SK-N-SH (cell line): ENCODE measurements at regions not wholly inside any gene's neighbourhood (a gene's known extent, or its start where the extent isn't known, plus 50 kb on each side); places are given as distances from the start of the nearest gene placed in this dataset.

Experiments used
- CTCF ChIP-seq: fragments of 200-600 bp; sonication (generic); IDR thresholded peaks from 2 replicates; pipeline ENCODE4 v1.6.1; 2017; ENCODE audit warnings: antibody characterized with exemption, mild to moderate bottlenecking, moderate library complexity
- ELF1 ChIP-seq: IDR thresholded peaks from 2 replicates; pipeline ENCODE4 v1.4.0; 2012
- EP300 ChIP-seq, 2 experiments: IDR thresholded peaks; 2 replicates each; pipeline versions ENCODE4 v1.4.0 to v1.6.1; 2012; ENCODE audit warnings: borderline replicate concordance in 1 of 2, low read depth in 1 of 2, low read length in 1 of 2
- FOXJ3 ChIP-seq: sonication (generic); formaldehyde crosslinking; IDR thresholded peaks from 2 replicates; pipeline ENCODE4 v1.5.1; 2020; ENCODE audit warnings: mild to moderate bottlenecking, missing genetic modification reagents
- JUND ChIP-seq: IDR thresholded peaks from 2 replicates; pipeline ENCODE4 v1.4.0; 2012
- MAX ChIP-seq: IDR thresholded peaks from 2 replicates; pipeline ENCODE4 v1.4.0; 2012; ENCODE audit warnings: low read depth
- NFIC ChIP-seq: IDR thresholded peaks from 2 replicates; pipeline ENCODE4 v1.4.0; 2012; ENCODE audit warnings: borderline replicate concordance
- RAD21 ChIP-seq: IDR thresholded peaks from 2 replicates; pipeline ENCODE4 v1.6.1; 2012; ENCODE audit warnings: mild to moderate bottlenecking, low read length
- REST ChIP-seq: IDR thresholded peaks from 2 replicates; pipeline ENCODE4 v1.6.1; 2012; ENCODE audit warnings: mild to moderate bottlenecking, low read depth, low read length, moderate library complexity
- RFX5 ChIP-seq: IDR thresholded peaks from 2 replicates; pipeline ENCODE4 v1.6.1; 2012; ENCODE audit warnings: mild to moderate bottlenecking, improper control_type of control experiment, low read length
- SIN3A ChIP-seq: IDR thresholded peaks from 2 replicates; pipeline ENCODE4 v1.6.1; 2012; ENCODE audit warnings: low read depth, mild to moderate bottlenecking, low read length, moderate library complexity, borderline replicate concordance
- SMC3 ChIP-seq: IDR thresholded peaks from 2 replicates; pipeline ENCODE4 v1.6.1; 2012; ENCODE audit warnings: low read depth, low read length, improper control_type of control experiment
- TAF1 ChIP-seq: IDR thresholded peaks from 2 replicates; pipeline ENCODE4 v1.6.1; 2012; ENCODE audit warnings: low read depth, mild to moderate bottlenecking, low read length, moderate library complexity, borderline replicate concordance
- TEAD4 ChIP-seq: IDR thresholded peaks from 2 replicates; pipeline ENCODE4 v1.4.0; 2012; ENCODE audit warnings: mild to moderate bottlenecking, borderline replicate concordance; ENCODE audit not compliant: insufficient read depth

GRCh38 chr6:111975466-111975865 is 78.4 kb upstream of the CCN6 start:
- TF ChIP-seq CTCF (no peak), TAF1 (no peak), ELF1 (no peak), SIN3A (no peak), EP300 (IDR thresholded peaks at IDR 0.05; ENCODE audit: borderline replicate concordance in 1 of 2, low read depth in 1 of 2, low read length in 1 of 2) (no peak), MAX (no peak), TEAD4 (no peak), RAD21 (no peak), RFX5 (no peak), NFIC (no peak), JUND (no peak), REST (no peak), FOXJ3 (CRISPR knock-in tag) (no peak), SMC3 (no peak)
